Neural cell (in vitro differentiated cells): ENCODE measurements at regions not wholly inside any gene's neighbourhood (a gene's known extent, or its start where the extent isn't known, plus 50 kb on each side); places are given as distances from the start of the nearest gene placed in this dataset.
"Not testable (repeated sequence)": the region's sequence is repeated elsewhere in the genome, so short reads cannot be mapped to it uniquely, and the experiment has no call there.

Source experiments
- H2AFZ ChIP-seq: fragments of 200-600, 300-800 bp; sonication (generic), shearing (Covaris generic); 2 replicates; pipeline ENCODE4 v1.6.0; 2014; ENCODE audit warnings: low read depth, mild to moderate bottlenecking, antibody characterized with exemption, low read length, moderate library complexity
- H3F3A ChIP-seq: fragments of 200-600 bp; shearing (Covaris generic); 2 replicates; pipeline ENCODE4 v1.6.1; 2016; ENCODE audit warnings: mild to moderate bottlenecking, moderate library complexity, mixed read lengths, antibody characterized with exemption, low read length; ENCODE audit not compliant: insufficient read depth, poor library complexity, severe bottlenecking
- H3K27ac ChIP-seq: fragments of 200-600, 300-800 bp; sonication (generic), shearing (Covaris generic); 2 replicates; pipeline ENCODE4 v1.5.1; 2014; ENCODE audit warnings: mild to moderate bottlenecking, low read length, moderate library complexity
- H3K27me3 ChIP-seq: fragments of 300-800, 200-600 bp; sonication (generic), shearing (Covaris generic); 2 replicates; pipeline ENCODE4 v1.6.0; 2014; ENCODE audit warnings: mild to moderate bottlenecking, low read depth, low read length, moderate library complexity; ENCODE audit not compliant: insufficient read depth
- H3K36me3 ChIP-seq: fragments of 300-800, 200-600 bp; sonication (generic), shearing (Covaris generic); 2 replicates; pipeline ENCODE4 v1.5.1; 2014; ENCODE audit warnings: mild to moderate bottlenecking, antibody characterized with exemption, low read length, moderate library complexity; ENCODE audit not compliant: insufficient read depth
- H3K4me2 ChIP-seq: fragments of 300-800, 200-600 bp; sonication (generic), shearing (Covaris generic); 2 replicates; pipeline ENCODE4 v1.6.0; 2014; ENCODE audit warnings: mild to moderate bottlenecking, low read length
- H3K4me3 ChIP-seq: fragments of 300-800, 200-600 bp; sonication (generic), shearing (Covaris generic); 2 replicates; pipeline ENCODE4 v1.5.1; 2014; ENCODE audit warnings: mild to moderate bottlenecking, low read length, moderate library complexity
- H3K79me2 ChIP-seq: fragments of 200-600 bp; shearing (Covaris generic); replicated peaks from 2 replicates; pipeline ENCODE4 v1.6.0; 2014; ENCODE audit warnings: mild to moderate bottlenecking, low read length, moderate library complexity; ENCODE audit not compliant: insufficient read depth
- H3K9ac ChIP-seq: fragments of 300-800, 200-600 bp; sonication (generic), shearing (Covaris generic); 2 replicates; pipeline ENCODE4 v1.6.1; 2016; ENCODE audit warnings: mild to moderate bottlenecking, low read length, mixed read lengths
- H3K9me2 ChIP-seq: fragments of 200-600 bp; shearing (Covaris generic); 2 replicates; pipeline ENCODE4 v1.6.1; 2016; ENCODE audit warnings: mild to moderate bottlenecking, low read length, mixed read lengths; ENCODE audit not compliant: insufficient read depth
- H3K9me3 ChIP-seq: fragments of 200-600, 300-800 bp; sonication (generic), shearing (Covaris generic); 2 replicates; pipeline ENCODE4 v1.6.1; 2016; ENCODE audit warnings: mild to moderate bottlenecking, mixed run types, low read length, moderate library complexity, mixed read lengths
- H4K20me1 ChIP-seq: fragments of 200-600 bp; shearing (Covaris generic); 2 replicates; pipeline ENCODE4 v1.6.1; 2016; ENCODE audit warnings: mild to moderate bottlenecking, mixed run types; ENCODE audit not compliant: insufficient read depth
- CTCF ChIP-seq: fragments of 450-650 bp; IDR thresholded peaks from 2 replicates; pipeline ENCODE4 v1.5.1; 2014; ENCODE audit warnings: antibody characterized with exemption, mild to moderate bottlenecking, moderate library complexity; ENCODE audit not compliant: poor library complexity, severe bottlenecking
- EP300 ChIP-seq: fragments of 450-650 bp; conservative IDR thresholded peaks from 2 replicates; pipeline ENCODE4 v1.6.1; 2014; ENCODE audit warnings: antibody characterized with exemption, mild to moderate bottlenecking, moderate library complexity; ENCODE audit not compliant: poor library complexity, severe bottlenecking
- EZH2 ChIP-seq: fragments of 200-600, 300-800 bp; shearing (Covaris generic), sonication (generic); IDR thresholded peaks from 2 replicates; pipeline ENCODE4 v1.6.1; 2014; ENCODE audit warnings: antibody characterized with exemption, low read length, borderline replicate concordance, mild to moderate bottlenecking; ENCODE audit not compliant: insufficient read depth, poor library complexity, severe bottlenecking
- MXI1 ChIP-seq: fragments of 450-650 bp; conservative IDR thresholded peaks from 2 replicates; pipeline ENCODE4 v1.6.1; 2014; ENCODE audit warnings: antibody characterized with exemption, mild to moderate bottlenecking; ENCODE audit not compliant: poor library complexity, severe bottlenecking
- POLR2AphosphoS5 ChIP-seq: IDR thresholded peaks from 2 replicates; pipeline ENCODE4 v1.6.1; 2012
- RAD21 ChIP-seq: fragments of 450-650 bp; conservative IDR thresholded peaks from 2 replicates; pipeline ENCODE4 v1.6.1; 2014; ENCODE audit warnings: antibody characterized with exemption, mild to moderate bottlenecking, moderate library complexity
- REST ChIP-seq: IDR thresholded peaks from 2 replicates; pipeline ENCODE4 v1.6.1; 2012; ENCODE audit warnings: borderline replicate concordance
- SMC3 ChIP-seq: fragments of 450-650 bp; conservative IDR thresholded peaks from 2 replicates; pipeline ENCODE4 v1.6.1; 2014; ENCODE audit warnings: antibody characterized with exemption, mild to moderate bottlenecking, moderate library complexity; ENCODE audit not compliant: poor library complexity
- TAF1 ChIP-seq: IDR thresholded peaks from 2 replicates; pipeline ENCODE4 v1.6.1; 2012; ENCODE audit warnings: low read depth

GRCh38 chr2:61658841-61659780 lies 121.0 kb upstream of the XPO1 start:
- Histone ChIP-seq H3K36me3 (no peaks in the 10 kb centered on the region), H2AFZ (no peak overlapping the region), H3K9ac (no peak overlapping the region), H3K4me3 (no peak overlapping the region), H3K9me3 (no peaks in the 10 kb centered on the region), H3K27me3 (no peaks in the 10 kb centered on the region), H3K27ac (no peak overlapping the region), H4K20me1 (no peaks in the 10 kb centered on the region), H3K4me2 (no peak overlapping the region), H3K79me2 (no peaks in the 10 kb centered on the region), H3F3A (no peaks in the 10 kb centered on the region), H3K9me2 (no peaks in the 10 kb centered on the region)
- TF ChIP-seq RAD21 (peak; percentile 55), EP300 (no peak), TAF1 (no peak), SMC3 (peak; percentile 43), POLR2AphosphoS5 (no peak), EZH2 (no peak), CTCF (peak; percentile 55), MXI1 (no peak), REST (no peak)

- not testable (repeated sequence) for H2AFZ ChIP-seq, H3K4me3 ChIP-seq, H3K9me2 ChIP-seq, H3K27me3 ChIP-seq, H3K79me2 ChIP-seq, H3F3A ChIP-seq, H4K20me1 ChIP-seq, H3K4me2 ChIP-seq, H3K27ac ChIP-seq, H3K9me3 ChIP-seq, H3K9ac ChIP-seq, H3K36me3 ChIP-seq
Measured at GRCh38 chr2:61649946-61650345, 111.8 kb upstream of the XPO1 start.
